HCT116 (cell line): ENCODE measurements at regions not wholly inside any gene's neighbourhood (a gene's known extent, or its start where the extent isn't known, plus 50 kb on each side); places are given as distances from the start of the nearest gene placed in this dataset.
"Not testable (repeated sequence)": the region's sequence is repeated elsewhere in the genome, so short reads cannot be mapped to it uniquely, and the experiment has no call there.

ENCODE experiments used
- ATAC-seq: fragments of 200-7000 bp; cut with Tn5 transposase; 2 replicates; pipeline ENCODE4 v1.9.1; 2020; ENCODE audit warnings: mild to moderate bottlenecking, moderate library complexity
- BruUV-seq: library from RNA; stranded (reverse); fragments of 400-500 nt; replicated peaks from 2 replicates; lab custom pipeline; 2021; lab: Mats Ljungman, UMichigan
- CTCF ChIA-PET: fragments of 300-600 bp; sonication (Branson Sonifier 250); formaldehyde crosslinking; loops from one replicate; lab custom pipeline; 2021; ENCODE audit warnings: antibody characterized with exemption; lab: Charles Lee
- POLR2A ChIA-PET: fragments of 300-600, 350-600 bp; sonication (Branson Sonifier 250); formaldehyde crosslinking; loops from one replicate; lab custom pipeline; 2021; ENCODE audit warnings: antibody characterized with exemption; lab: Charles Lee
- RAD21 ChIA-PET, 2 experiments: fragments of 300-600 bp; sonication (Branson Sonifier 250); formaldehyde crosslinking; loops; one replicate each; lab custom pipeline; 2023; ENCODE audit warnings: low total read pairs in 2 of 2; ENCODE audit not compliant: uncharacterized antibody in 2 of 2, unreplicated experiment in 2 of 2, low non-redundant PET in 1 of 2; lab: Charles Lee
- DNase-seq: peaks from one replicate; pipeline ENCODE4 v3.0.0-alpha.2; 2010; ENCODE audit warnings: low read depth, low spot score
- H2AFZ ChIP-seq: fragments of 200-600 bp; shearing (Covaris generic), sonication (generic); 2 replicates; pipeline ENCODE4 v1.6.1; 2017; ENCODE audit warnings: low read depth, mixed run types, mixed read lengths, antibody characterized with exemption, low read length; ENCODE audit not compliant: poor library complexity, severe bottlenecking
- H3K27ac ChIP-seq: 2 replicates; pipeline ENCODE4 v1.5.1; 2012; ENCODE audit warnings: low read depth, low read length
- H3K27me3 ChIP-seq: fragments of 200-600 bp; sonication (generic); 2 replicates; pipeline ENCODE4 v1.6.1; 2016; ENCODE audit warnings: mixed run types, low read length, mixed read lengths; ENCODE audit not compliant: insufficient read depth
- H3K36me3 ChIP-seq, 2 experiments: fragments of 200-500 bp in 1 of 2; fragments of 200-600 bp in 1 of 2; sonication (Bioruptor generic) in 1 of 2; sonication (generic) in 1 of 2; 2 replicates each; pipeline versions ENCODE4 v1.5.1 to v1.6.1; 2014 to 2016; ENCODE audit warnings: low read length in 2 of 2, inconsistent platforms in 1 of 2, mixed read lengths in 1 of 2, mixed run types in 1 of 2; ENCODE audit not compliant: insufficient read depth in 2 of 2, control insufficient read depth in 1 of 2
- H3K4me1 ChIP-seq, 2 experiments: fragments of 200-600 bp in 1 of 2; sonication (generic) in 1 of 2; 2 replicates each; pipeline versions ENCODE4 v1.5.1 to v1.6.1; 2012 to 2017; ENCODE audit warnings: low read length in 2 of 2, inconsistent platforms in 1 of 2, mild to moderate bottlenecking in 1 of 2, mixed read lengths in 1 of 2, mixed run types in 1 of 2, moderate library complexity in 1 of 2; ENCODE audit not compliant: insufficient read depth in 2 of 2, control insufficient read depth in 1 of 2
- H3K4me2 ChIP-seq: fragments of 200-600 bp; sonication (generic); 2 replicates; pipeline ENCODE4 v1.6.1; 2017; ENCODE audit warnings: mixed run types, low read length, mixed read lengths
- H3K4me3 ChIP-seq, 2 experiments: fragments of 200-600 bp in 1 of 2; sonication (generic) in 1 of 2; replicated peaks in 1 of 2; 2 replicates each; pipeline ENCODE4 v1.5.1; 2011 to 2016; ENCODE audit warnings: low read length in 2 of 2, control low read depth in 1 of 2, low read depth in 1 of 2, mild to moderate bottlenecking in 1 of 2, mixed read lengths in 1 of 2, mixed run types in 1 of 2
- H3K79me2 ChIP-seq: fragments of 200-600 bp; sonication (generic); 2 replicates; pipeline ENCODE4 v1.6.1; 2017; ENCODE audit warnings: mild to moderate bottlenecking, mixed run types, low read length, moderate library complexity, mixed read lengths; ENCODE audit not compliant: insufficient read depth
- H3K9ac ChIP-seq: fragments of 200-600 bp; sonication (generic); 2 replicates; pipeline ENCODE4 v1.6.1; 2016; ENCODE audit warnings: low read length, mixed read lengths
- H3K9me2 ChIP-seq: fragments of 200-600 bp; sonication (generic), shearing (Covaris generic); 2 replicates; pipeline ENCODE4 v1.6.1; 2017; ENCODE audit warnings: mixed run types, mild to moderate bottlenecking, moderate library complexity; ENCODE audit not compliant: insufficient read depth
- H3K9me3 ChIP-seq, 2 experiments: fragments of 200-500 bp in 1 of 2; fragments of 200-600 bp in 1 of 2; sonication (Bioruptor generic) in 1 of 2; sonication (generic) in 1 of 2; 2 replicates each; pipeline ENCODE4 v1.6.1; 2014 to 2017; ENCODE audit warnings: low read length in 2 of 2, mixed read lengths in 2 of 2, inconsistent platforms in 1 of 2, low read depth in 1 of 2, mild to moderate bottlenecking in 1 of 2, mixed run types in 1 of 2, moderate library complexity in 1 of 2; ENCODE audit not compliant: control insufficient read depth in 1 of 2, insufficient read depth in 1 of 2
- H4K20me1 ChIP-seq: fragments of 200-600 bp; sonication (generic), shearing (Covaris generic); 2 replicates; pipeline ENCODE4 v1.6.1; 2017; ENCODE audit warnings: mixed run types, mild to moderate bottlenecking, moderate library complexity; ENCODE audit not compliant: insufficient read depth
- CBX3 ChIP-seq: IDR thresholded peaks from 2 replicates; pipeline ENCODE4 v1.6.1; 2012; ENCODE audit warnings: low read depth
- CTCF ChIP-seq, 3 experiments: fragments of 200-600 bp in 1 of 3; sonication (generic) in 1 of 3; IDR thresholded peaks in 2 of 3; conservative IDR thresholded peaks in 1 of 3; 2 replicates each; pipeline ENCODE4 v1.5.1; 2012 to 2017; ENCODE audit warnings: low read depth in 2 of 3, low read length in 2 of 3, antibody characterized with exemption in 1 of 3, borderline replicate concordance in 1 of 3, control low read depth in 1 of 3, mild to moderate bottlenecking in 1 of 3, mixed read lengths in 1 of 3, mixed run types in 1 of 3, moderate library complexity in 1 of 3; ENCODE audit not compliant: insufficient read depth in 1 of 3
- EGR1 ChIP-seq: IDR thresholded peaks from 2 replicates; pipeline ENCODE4 v1.6.1; 2012; ENCODE audit warnings: low read depth
- EZH2 ChIP-seq: fragments of 200-600 bp; sonication (generic); IDR thresholded peaks from 2 replicates; pipeline ENCODE4 v1.6.1; 2017; ENCODE audit warnings: antibody characterized with exemption, mixed run types
- EZH2phosphoT487 ChIP-seq: fragments of 200-600 bp; IDR thresholded peaks from 2 replicates; pipeline ENCODE4 v1.6.1; 2018; ENCODE audit warnings: antibody characterized with exemption, borderline replicate concordance
- FOSL1 ChIP-seq: IDR thresholded peaks from 2 replicates; pipeline ENCODE4 v1.6.1; 2012; ENCODE audit warnings: low read depth
- JUND ChIP-seq: IDR thresholded peaks from 2 replicates; pipeline ENCODE4 v1.6.1; 2012
- SP1 ChIP-seq: IDR thresholded peaks from 2 replicates; pipeline ENCODE4 v1.6.1; 2012; ENCODE audit warnings: low read depth
- TCF7L2 ChIP-seq: IDR thresholded peaks from 2 replicates; pipeline ENCODE4 v1.7.0; 2011; ENCODE audit warnings: borderline replicate concordance, inconsistent platforms; ENCODE audit not compliant: insufficient read depth, insufficient read length; ENCODE audit errors: extremely low read depth
- YY1 ChIP-seq: IDR thresholded peaks from 2 replicates; pipeline ENCODE4 v1.6.1; 2011; ENCODE audit warnings: low read length, low read depth, moderate library complexity, mild to moderate bottlenecking; ENCODE audit not compliant: insufficient replicate concordance; ENCODE audit errors: extremely low read depth
- ZBTB33 ChIP-seq: IDR thresholded peaks from 2 replicates; pipeline ENCODE4 v1.6.1; 2011; ENCODE audit warnings: mild to moderate bottlenecking, low read length, moderate library complexity; ENCODE audit not compliant: insufficient replicate concordance; ENCODE audit errors: extremely low read depth
- intact Hi-C: fragments of 100-400 bp; cut with micrococcal nuclease; formaldehyde crosslinking; loops from 2 replicates; pipeline ENCODE4 v1.10.0; 2022
- TF ChIP-seq, protein P1 (sequence below): IDR thresholded peaks from 2 replicates; pipeline ENCODE4 v1.6.1; 2012

GRCh38 chr11:49526240-49526829 is 317.9 kb upstream of the FOLH1 start:
- intact Hi-C loops, result loop anchor here (2.0 kb wide), 1 partner anchor 1354 kb away; no protein-coding TSS in a partner anchor
- DNase-seq, H3K4me3 ChIP-seq, BruUV-seq, H4K20me1 ChIP-seq, H3K27me3 ChIP-seq, RAD21 ChIA-PET, H3K36me3 ChIP-seq, ATAC-seq, H3K27ac ChIP-seq, H3K9me2 ChIP-seq, CTCF ChIA-PET, H3K4me1 ChIP-seq, H3K79me2 ChIP-seq, H3K9ac ChIP-seq, POLR2A ChIA-PET, H3K9me3 ChIP-seq, H2AFZ ChIP-seq, H3K4me2 ChIP-seq: not testable (repeated sequence)
- TF ChIP-seq CTCF (IDR thresholded peaks at IDR 0.05 in 2 of 3, conservative IDR thresholded peaks at IDR 0.05 in 1 of 3; ENCODE audit: borderline replicate concordance in 1 of 3, insufficient read depth in 1 of 3, low read depth in 2 of 3, low read length in 2 of 3), result peak in 2 of 3 experiments; percentile 44 to 48; a peak in 3 of 6 replicates

DNA sequence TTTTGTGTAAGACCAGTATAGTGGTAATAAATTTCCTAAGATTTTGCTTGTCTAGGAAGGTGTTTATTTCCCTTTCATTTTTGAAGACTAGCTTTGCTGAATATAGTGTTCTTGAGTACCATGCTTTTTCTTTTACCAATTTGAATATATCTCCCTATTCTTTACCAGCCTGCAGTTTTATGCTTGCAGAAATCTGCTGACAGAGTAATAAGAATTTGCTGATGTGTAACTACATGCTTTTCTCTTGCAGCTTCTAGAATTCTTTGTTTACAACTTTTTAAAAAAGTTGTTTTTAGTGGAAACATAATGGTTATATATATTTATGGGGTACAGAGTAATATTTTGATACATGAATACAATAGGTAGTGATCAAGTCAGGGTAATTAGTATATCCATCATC is 324.8 kb upstream of the FOLH1 start:
- POLR2A ChIA-PET, result no interaction called here
- ATAC-seq, result no peak
- no peak overlapping the region for H3K4me2 ChIP-seq
- H3K27me3 ChIP-seq, result no peaks in the 10 kb centered on the region
- H3K79me2 ChIP-seq, result no peaks in the 10 kb centered on the region
- H3K27ac ChIP-seq, result no peak overlapping the region
- H3K36me3 ChIP-seq, result no peaks in the 10 kb centered on the region
- H3K9me2 ChIP-seq, result no peaks in the 10 kb centered on the region
- no TSS peak for BruUV-seq
- 0 out of 4 replicates have a peak, but pooled peaks cover 0 to 6% of the 10 kb centered on the region in 2 experiments for H3K9me3 ChIP-seq
- RAD21 ChIA-PET, result no interaction called here
- H3K4me1 ChIP-seq, result no peaks in the 10 kb centered on the region
- no peak for TF ChIP-seq ZBTB33
- TF ChIP-seq CBX3, result no peak
- TF ChIP-seq FOSL1, result no peak
- no peak for TF ChIP-seq SP1
- TF ChIP-seq, protein P1, sequence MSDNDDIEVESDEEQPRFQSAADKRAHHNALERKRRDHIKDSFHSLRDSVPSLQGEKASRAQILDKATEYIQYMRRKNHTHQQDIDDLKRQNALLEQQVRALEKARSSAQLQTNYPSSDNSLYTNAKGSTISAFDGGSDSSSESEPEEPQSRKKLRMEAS, result no peak
- no peak for TF ChIP-seq TCF7L2
- TF ChIP-seq EGR1, result no peak
- TF ChIP-seq CTCF (IDR thresholded peaks at IDR 0.05 in 2 of 3, conservative IDR thresholded peaks at IDR 0.05 in 1 of 3; ENCODE audit: borderline replicate concordance in 1 of 3, insufficient read depth in 1 of 3, low read depth in 2 of 3, low read length in 2 of 3), result no peak
- TF ChIP-seq EZH2, result no peak
- no peak for TF ChIP-seq EZH2phosphoT487
- TF ChIP-seq JUND, result no peak
- no peak for TF ChIP-seq YY1
- TF ChIP-seq, all 23 proteins: peak for 0
- intact Hi-C loops, result loop anchor here (5.0 kb wide), 1 partner anchor 1226 kb away; the partner anchor contains the start of gene OR4S1
- DNase-seq, result no peak
- CTCF ChIA-PET, result no interaction called here
- no peak overlapping the region for H2AFZ ChIP-seq
- H4K20me1 ChIP-seq, result no peaks in the 10 kb centered on the region
- no peak overlapping the region for H3K9ac ChIP-seq
- H3K4me3 ChIP-seq, result no peak overlapping the region
